H1 (cell line): ENCODE measurements at regions not wholly inside any gene's neighbourhood (a gene's known extent, or its start where the extent isn't known, plus 50 kb on each side); places are given as distances from the start of the nearest gene placed in this dataset.
A peak's percentile ranks its signal among the peaks of the same experiment; 100 is the strongest.
"Not testable (repeated sequence)": the region's sequence is repeated elsewhere in the genome, so short reads cannot be mapped to it uniquely, and the experiment has no call there.

ENCODE experiments used
- CTCF ChIA-PET: fragments of 300-600 bp; sonication (Branson Sonifier 250); formaldehyde crosslinking; loops from one replicate; lab custom pipeline; 2021; ENCODE audit not compliant: partially characterized antibody; lab: Charles Lee
- POLR2A ChIA-PET: fragments of 300-600 bp; sonication (Branson Sonifier 250); formaldehyde crosslinking; loops from one replicate; lab custom pipeline; 2021; ENCODE audit warnings: inconsistent platforms; ENCODE audit not compliant: partially characterized antibody; lab: Charles Lee
- DNase-seq, 2 experiments: peaks; one replicate each; pipeline versions ENCODE4 v3.0.0 to v3.0.0-alpha.2; 2010 to 2022; ENCODE audit warnings: low spot score in 2 of 2, low read depth in 1 of 2, mixed read lengths in 1 of 2
- FAIRE-seq: peaks from 2 replicates; lab custom pipeline; 2011; peaks lifted over from hg19 to GRCh38; lab: Jason Lieb, UNC
- H2AFZ ChIP-seq: 2 replicates; pipeline ENCODE4 v1.8.1; 2012; ENCODE audit warnings: low read length, inconsistent platforms
- H2AK5ac ChIP-seq: 2 replicates; pipeline ENCODE4 v1.6.1; 2013; ENCODE audit warnings: low read depth, low read length
- H2BK120ac ChIP-seq: replicated peaks from 2 replicates; pipeline ENCODE3; 2013; ENCODE audit warnings: low read depth, low read length, inconsistent platforms
- H2BK12ac ChIP-seq: 2 replicates; pipeline ENCODE4 v1.6.1; 2013; ENCODE audit warnings: low read depth, low read length
- H2BK15ac ChIP-seq: 2 replicates; pipeline ENCODE4 v1.6.1; 2013; ENCODE audit warnings: low read length
- H2BK20ac ChIP-seq: 2 replicates; pipeline ENCODE4 v1.6.1; 2013; ENCODE audit warnings: low read length
- H2BK5ac ChIP-seq: 2 replicates; pipeline ENCODE4 v1.6.1; 2013; ENCODE audit warnings: low read depth, low read length
- H3K14ac ChIP-seq: 2 replicates; pipeline ENCODE4 v1.6.1; 2013; ENCODE audit warnings: inconsistent platforms; ENCODE audit not compliant: insufficient read length
- H3K18ac ChIP-seq: 2 replicates; pipeline ENCODE4 v1.6.1; 2013; ENCODE audit warnings: low read length; ENCODE audit errors: extremely low read depth
- H3K23ac ChIP-seq: 2 replicates; pipeline ENCODE4 v1.6.1; 2013; ENCODE audit warnings: inconsistent platforms; ENCODE audit not compliant: insufficient read length
- H3K23me2 ChIP-seq: 2 replicates; pipeline ENCODE4 v1.6.1; 2013; ENCODE audit warnings: low read depth, low read length
- H3K27ac ChIP-seq: 2 replicates; pipeline ENCODE4 v1.6.1; 2011; ENCODE audit warnings: low read depth, low read length, inconsistent platforms
- H3K27me3 ChIP-seq, 4 experiments: replicated peaks in 1 of 4; 1 replicate in 1 of 4; 2 replicates in 3 of 4; pipeline versions ENCODE4 v1.6.1 to v1.8.1; 2011 to 2013; ENCODE audit warnings: low read length in 3 of 4, mild to moderate bottlenecking in 3 of 4, inconsistent platforms in 2 of 4, mixed read lengths in 2 of 4, moderate library complexity in 1 of 4; ENCODE audit not compliant: control insufficient read depth in 3 of 4, insufficient read depth in 3 of 4; ENCODE audit errors: extremely low read depth in 1 of 4
- H3K36me3 ChIP-seq, 4 experiments: 2 replicates each; pipeline versions ENCODE4 v1.6.1 to v1.8.1; 2011 to 2013; ENCODE audit warnings: mild to moderate bottlenecking in 4 of 4, low read length in 3 of 4, moderate library complexity in 2 of 4, control low read depth in 1 of 4, inconsistent platforms in 1 of 4; ENCODE audit not compliant: insufficient read depth in 4 of 4, control insufficient read depth in 2 of 4
- H3K4ac ChIP-seq: replicated peaks from 2 replicates; pipeline ENCODE3; 2013; ENCODE audit warnings: low read length, low read depth, mixed read lengths, inconsistent platforms; ENCODE audit not compliant: insufficient read length
- H3K4me1 ChIP-seq, 4 experiments: replicated peaks in 1 of 4; 1 replicate in 1 of 4; 2 replicates in 3 of 4; pipeline versions ENCODE4 v1.6.1 to v1.8.1; 2011 to 2013; ENCODE audit warnings: low read length in 3 of 4, inconsistent platforms in 2 of 4, mixed read lengths in 1 of 4; ENCODE audit not compliant: insufficient read depth in 4 of 4, control insufficient read depth in 3 of 4
- H3K4me2 ChIP-seq, 2 experiments: 2 replicates each; pipeline versions ENCODE4 v1.6.1 to v1.8.1; 2011 to 2013; ENCODE audit warnings: low read depth in 2 of 2, low read length in 2 of 2, control low read depth in 1 of 2, inconsistent platforms in 1 of 2, mild to moderate bottlenecking in 1 of 2; ENCODE audit not compliant: insufficient read depth in 1 of 2
- H3K4me3 ChIP-seq, 4 experiments: fragments of 200-600, 300-600 bp in 1 of 4; sonication (generic), shearing (Covaris generic), sonication (Bioruptor Twin) in 1 of 4; 2 replicates each; pipeline versions ENCODE4 v1.5.1 to v1.8.1; 2011 to 2016; ENCODE audit warnings: low read length in 4 of 4, low read depth in 3 of 4, control low read depth in 2 of 4, inconsistent platforms in 2 of 4, mild to moderate bottlenecking in 2 of 4, mixed read lengths in 1 of 4, moderate library complexity in 1 of 4; ENCODE audit not compliant: insufficient read depth in 2 of 4; ENCODE audit errors: extremely low read depth in 1 of 4
- H3K56ac ChIP-seq: replicated peaks from 2 replicates; pipeline ENCODE3; 2013; ENCODE audit warnings: low read depth, mild to moderate bottlenecking, mixed read lengths, low read length, inconsistent platforms; ENCODE audit not compliant: insufficient read length
- H3K79me1 ChIP-seq: 2 replicates; pipeline ENCODE4 v1.6.1; 2013; ENCODE audit warnings: low read depth, low read length, control low read depth
- H3K79me2 ChIP-seq, 2 experiments: 2 replicates each; pipeline versions ENCODE4 v1.6.1 to v1.8.1; 2012 to 2013; ENCODE audit warnings: low read length in 2 of 2, mild to moderate bottlenecking in 2 of 2, inconsistent platforms in 1 of 2; ENCODE audit not compliant: insufficient read depth in 2 of 2, control insufficient read depth in 1 of 2
- H3K9ac ChIP-seq, 4 experiments: replicated peaks in 1 of 4; 1 replicate in 1 of 4; 2 replicates in 3 of 4; pipeline versions ENCODE4 v1.6.1 to v1.8.1; 2011 to 2013; ENCODE audit warnings: low read depth in 3 of 4, low read length in 3 of 4, control low read depth in 2 of 4, mild to moderate bottlenecking in 2 of 4, moderate library complexity in 2 of 4, inconsistent platforms in 1 of 4; ENCODE audit errors: extremely low read depth in 1 of 4
- H3K9me3 ChIP-seq, 2 experiments: 2 replicates each; pipeline versions ENCODE4 v1.6.1 to v1.8.1; 2012 to 2013; ENCODE audit warnings: mild to moderate bottlenecking in 2 of 2, moderate library complexity in 2 of 2, control low read depth in 1 of 2, inconsistent platforms in 1 of 2, low read depth in 1 of 2, low read length in 1 of 2, mixed read lengths in 1 of 2; ENCODE audit not compliant: insufficient read depth in 2 of 2
- H4K20me1 ChIP-seq, 2 experiments: replicated peaks in 1 of 2; 2 replicates each; pipeline versions ENCODE3 to v1.8.1; 2011 to 2013; ENCODE audit warnings: inconsistent platforms in 2 of 2, low read length in 2 of 2, mild to moderate bottlenecking in 1 of 2; ENCODE audit not compliant: insufficient read depth in 2 of 2, control insufficient read depth in 1 of 2
- H4K5ac ChIP-seq: 2 replicates; pipeline ENCODE4 v1.6.1; 2013; ENCODE audit warnings: low read length, low read depth, mixed read lengths, inconsistent platforms; ENCODE audit not compliant: insufficient read length
- H4K8ac ChIP-seq: 2 replicates; pipeline ENCODE4 v1.8.0; 2013; ENCODE audit warnings: mild to moderate bottlenecking, moderate library complexity, low read length, inconsistent platforms; ENCODE audit not compliant: insufficient read depth; ENCODE audit errors: extremely low read depth
- H4K91ac ChIP-seq: replicated peaks from 2 replicates; pipeline ENCODE3; 2013; ENCODE audit warnings: low read length, mixed read lengths, inconsistent platforms; ENCODE audit not compliant: insufficient read length
- YY1 ChIP-seq: IDR thresholded peaks from 2 replicates; pipeline ENCODE4 v1.6.1; 2011; ENCODE audit warnings: low read depth, mild to moderate bottlenecking, low read length
- WGBS, 2 experiments: shearing (Covaris generic) in 1 of 2; methylation state at CpG; one replicate each; pipeline versions ENCODE4 v1.1.6 to v1.1.7; 2013 to 2015; ENCODE audit warnings: low lambda C conversion rate in 2 of 2, mixed read lengths in 2 of 2, inconsistent platforms in 1 of 2, low coverage in 1 of 2, missing lambda C conversion rate in 1 of 2; ENCODE audit not compliant: insufficient replicate concordance in 2 of 2, insufficient coverage in 1 of 2, insufficient read length in 1 of 2; ENCODE audit errors: extremely low coverage in 1 of 2, missing lambda C conversion rate in 1 of 2; 5-methylcytosine and 5-hydroxymethylcytosine counted together

GRCh38 chr17:30667657-30668359 is 156.7 kb downstream of the CRLF3 start:
- not testable (repeated sequence) for H3K23me2 ChIP-seq

More at GRCh38 chr17:30667657-30668359, 156.7 kb downstream of the CRLF3 start:
- H3K14ac ChIP-seq, H2BK120ac ChIP-seq, H3K23ac ChIP-seq, H3K79me2 ChIP-seq, CTCF ChIA-PET, H2BK20ac ChIP-seq, H4K8ac ChIP-seq, H4K20me1 ChIP-seq, H2AFZ ChIP-seq, H3K4me1 ChIP-seq, H3K36me3 ChIP-seq, H3K56ac ChIP-seq, H3K27me3 ChIP-seq, H2BK5ac ChIP-seq, H4K5ac ChIP-seq, H4K91ac ChIP-seq, H3K18ac ChIP-seq, H2AK5ac ChIP-seq, H3K4ac ChIP-seq, H2BK15ac ChIP-seq, H3K27ac ChIP-seq, H3K79me1 ChIP-seq, H3K9me3 ChIP-seq, H2BK12ac ChIP-seq, FAIRE-seq: not testable (repeated sequence)
- H3K4me3 ChIP-seq = peak overlapping the region; percentile 40 to 62 (median 46)
- POLR2A ChIA-PET = interaction anchor here (1.3 to 1.4 kb wide), 2 partner anchors 41 to 42 kb away, joined by 3 to 4 read pairs; no protein-coding TSS in a partner anchor
- DNase-seq = peak; percentile 58 to 71
- H3K4me2 ChIP-seq = peak overlapping the region; percentile 64 to 69
- peak; percentile 84; the same call in 1 of the 2 replicates for TF ChIP-seq YY1
- 3% methylated on average over 7 of the region's 37 CpGs; no CpG with 5 or more reads in 1 of the 2 experiments for WGBS, 2 experiments
- peak overlapping the region in 1 of 4 experiments; percentile 60; a peak in 3 of 7 replicates for H3K9ac ChIP-seq
